ENCODE measurements at regions not wholly inside any gene's neighbourhood (a gene's known extent, or its start where the extent isn't known, plus 50 kb on each side); places are given as distances from the start of the nearest gene placed in this dataset.

DNA sequence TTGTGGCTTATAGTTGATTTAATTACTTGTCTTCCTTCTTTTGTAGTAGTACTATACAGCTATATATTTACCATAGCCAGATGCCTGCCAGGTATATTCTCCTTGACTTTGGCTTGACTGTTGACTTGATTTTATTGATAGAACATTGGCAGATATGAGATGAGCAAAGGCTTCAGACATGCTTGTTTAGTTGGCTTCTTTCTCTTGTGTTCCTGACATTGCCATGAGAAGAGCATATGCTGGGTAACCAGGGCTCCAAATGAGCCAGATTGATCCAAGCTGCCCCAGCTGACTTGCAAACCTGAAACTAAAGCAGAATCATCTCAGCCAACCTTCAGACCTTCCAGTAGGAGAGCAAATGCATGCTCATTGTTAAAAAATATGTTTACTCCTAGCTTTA is 508.1 kb upstream of the BTBD3 start:
- TF ChIP-seq, protein P1, sequence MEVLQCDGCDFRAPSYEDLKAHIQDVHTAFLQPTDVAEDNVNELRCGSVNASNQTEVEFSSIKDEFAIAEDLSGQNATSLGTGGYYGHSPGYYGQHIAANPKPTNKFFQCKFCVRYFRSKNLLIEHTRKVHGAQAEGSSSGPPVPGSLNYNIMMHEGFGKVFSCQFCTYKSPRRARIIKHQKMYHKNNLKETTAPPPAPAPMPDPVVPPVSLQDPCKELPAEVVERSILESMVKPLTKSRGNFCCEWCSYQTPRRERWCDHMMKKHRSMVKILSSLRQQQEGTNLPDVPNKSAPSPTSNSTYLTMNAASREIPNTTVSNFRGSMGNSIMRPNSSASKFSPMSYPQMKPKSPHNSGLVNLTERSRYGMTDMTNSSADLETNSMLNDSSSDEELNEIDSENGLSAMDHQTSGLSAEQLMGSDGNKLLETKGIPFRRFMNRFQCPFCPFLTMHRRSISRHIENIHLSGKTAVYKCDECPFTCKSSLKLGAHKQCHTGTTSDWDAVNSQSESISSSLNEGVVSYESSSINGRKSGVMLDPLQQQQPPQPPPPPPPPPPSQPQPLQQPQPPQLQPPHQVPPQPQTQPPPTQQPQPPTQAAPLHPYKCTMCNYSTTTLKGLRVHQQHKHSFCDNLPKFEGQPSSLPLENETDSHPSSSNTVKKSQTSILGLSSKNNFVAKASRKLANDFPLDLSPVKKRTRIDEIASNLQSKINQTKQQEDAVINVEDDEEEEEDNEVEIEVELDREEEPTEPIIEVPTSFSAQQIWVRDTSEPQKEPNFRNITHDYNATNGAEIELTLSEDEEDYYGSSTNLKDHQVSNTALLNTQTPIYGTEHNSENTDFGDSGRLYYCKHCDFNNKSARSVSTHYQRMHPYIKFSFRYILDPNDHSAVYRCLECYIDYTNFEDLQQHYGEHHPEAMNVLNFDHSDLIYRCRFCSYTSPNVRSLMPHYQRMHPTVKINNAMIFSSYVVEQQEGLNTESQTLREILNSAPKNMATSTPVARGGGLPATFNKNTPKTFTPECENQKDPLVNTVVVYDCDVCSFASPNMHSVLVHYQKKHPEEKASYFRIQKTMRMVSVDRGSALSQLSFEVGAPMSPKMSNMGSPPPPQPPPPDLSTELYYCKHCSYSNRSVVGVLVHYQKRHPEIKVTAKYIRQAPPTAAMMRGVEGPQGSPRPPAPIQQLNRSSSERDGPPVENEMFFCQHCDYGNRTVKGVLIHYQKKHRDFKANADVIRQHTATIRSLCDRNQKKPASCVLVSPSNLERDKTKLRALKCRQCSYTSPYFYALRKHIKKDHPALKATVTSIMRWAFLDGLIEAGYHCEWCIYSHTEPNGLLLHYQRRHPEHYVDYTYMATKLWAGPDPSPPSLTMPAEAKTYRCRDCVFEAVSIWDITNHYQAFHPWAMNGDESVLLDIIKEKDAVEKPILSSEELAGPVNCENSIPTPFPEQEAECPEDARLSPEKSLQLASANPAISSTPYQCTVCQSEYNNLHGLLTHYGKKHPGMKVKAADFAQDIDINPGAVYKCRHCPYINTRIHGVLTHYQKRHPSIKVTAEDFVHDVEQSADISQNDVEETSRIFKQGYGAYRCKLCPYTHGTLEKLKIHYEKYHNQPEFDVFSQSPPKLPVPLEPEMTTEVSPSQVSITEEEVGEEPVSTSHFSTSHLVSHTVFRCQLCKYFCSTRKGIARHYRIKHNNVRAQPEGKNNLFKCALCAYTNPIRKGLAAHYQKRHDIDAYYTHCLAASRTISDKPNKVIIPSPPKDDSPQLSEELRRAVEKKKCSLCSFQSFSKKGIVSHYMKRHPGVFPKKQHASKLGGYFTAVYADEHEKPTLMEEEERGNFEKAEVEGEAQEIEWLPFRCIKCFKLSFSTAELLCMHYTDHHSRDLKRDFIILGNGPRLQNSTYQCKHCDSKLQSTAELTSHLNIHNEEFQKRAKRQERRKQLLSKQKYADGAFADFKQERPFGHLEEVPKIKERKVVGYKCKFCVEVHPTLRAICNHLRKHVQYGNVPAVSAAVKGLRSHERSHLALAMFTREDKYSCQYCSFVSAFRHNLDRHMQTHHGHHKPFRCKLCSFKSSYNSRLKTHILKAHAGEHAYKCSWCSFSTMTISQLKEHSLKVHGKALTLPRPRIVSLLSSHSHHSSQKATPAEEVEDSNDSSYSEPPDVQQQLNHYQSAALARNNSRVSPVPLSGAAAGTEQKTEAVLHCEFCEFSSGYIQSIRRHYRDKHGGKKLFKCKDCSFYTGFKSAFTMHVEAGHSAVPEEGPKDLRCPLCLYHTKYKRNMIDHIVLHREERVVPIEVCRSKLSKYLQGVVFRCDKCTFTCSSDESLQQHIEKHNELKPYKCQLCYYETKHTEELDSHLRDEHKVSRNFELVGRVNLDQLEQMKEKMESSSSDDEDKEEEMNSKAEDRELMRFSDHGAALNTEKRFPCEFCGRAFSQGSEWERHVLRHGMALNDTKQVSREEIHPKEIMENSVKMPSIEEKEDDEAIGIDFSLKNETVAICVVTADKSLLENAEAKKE (CRISPR knock-in tag; IDR thresholded peaks at IDR 0.05): no peak
- TF ChIP-seq, protein P2, sequence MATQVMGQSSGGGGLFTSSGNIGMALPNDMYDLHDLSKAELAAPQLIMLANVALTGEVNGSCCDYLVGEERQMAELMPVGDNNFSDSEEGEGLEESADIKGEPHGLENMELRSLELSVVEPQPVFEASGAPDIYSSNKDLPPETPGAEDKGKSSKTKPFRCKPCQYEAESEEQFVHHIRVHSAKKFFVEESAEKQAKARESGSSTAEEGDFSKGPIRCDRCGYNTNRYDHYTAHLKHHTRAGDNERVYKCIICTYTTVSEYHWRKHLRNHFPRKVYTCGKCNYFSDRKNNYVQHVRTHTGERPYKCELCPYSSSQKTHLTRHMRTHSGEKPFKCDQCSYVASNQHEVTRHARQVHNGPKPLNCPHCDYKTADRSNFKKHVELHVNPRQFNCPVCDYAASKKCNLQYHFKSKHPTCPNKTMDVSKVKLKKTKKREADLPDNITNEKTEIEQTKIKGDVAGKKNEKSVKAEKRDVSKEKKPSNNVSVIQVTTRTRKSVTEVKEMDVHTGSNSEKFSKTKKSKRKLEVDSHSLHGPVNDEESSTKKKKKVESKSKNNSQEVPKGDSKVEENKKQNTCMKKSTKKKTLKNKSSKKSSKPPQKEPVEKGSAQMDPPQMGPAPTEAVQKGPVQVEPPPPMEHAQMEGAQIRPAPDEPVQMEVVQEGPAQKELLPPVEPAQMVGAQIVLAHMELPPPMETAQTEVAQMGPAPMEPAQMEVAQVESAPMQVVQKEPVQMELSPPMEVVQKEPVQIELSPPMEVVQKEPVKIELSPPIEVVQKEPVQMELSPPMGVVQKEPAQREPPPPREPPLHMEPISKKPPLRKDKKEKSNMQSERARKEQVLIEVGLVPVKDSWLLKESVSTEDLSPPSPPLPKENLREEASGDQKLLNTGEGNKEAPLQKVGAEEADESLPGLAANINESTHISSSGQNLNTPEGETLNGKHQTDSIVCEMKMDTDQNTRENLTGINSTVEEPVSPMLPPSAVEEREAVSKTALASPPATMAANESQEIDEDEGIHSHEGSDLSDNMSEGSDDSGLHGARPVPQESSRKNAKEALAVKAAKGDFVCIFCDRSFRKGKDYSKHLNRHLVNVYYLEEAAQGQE (IDR thresholded peaks at IDR 0.05; ENCODE audit: unreplicated experiment): no peak
- TF ChIP-seq, protein P3, sequence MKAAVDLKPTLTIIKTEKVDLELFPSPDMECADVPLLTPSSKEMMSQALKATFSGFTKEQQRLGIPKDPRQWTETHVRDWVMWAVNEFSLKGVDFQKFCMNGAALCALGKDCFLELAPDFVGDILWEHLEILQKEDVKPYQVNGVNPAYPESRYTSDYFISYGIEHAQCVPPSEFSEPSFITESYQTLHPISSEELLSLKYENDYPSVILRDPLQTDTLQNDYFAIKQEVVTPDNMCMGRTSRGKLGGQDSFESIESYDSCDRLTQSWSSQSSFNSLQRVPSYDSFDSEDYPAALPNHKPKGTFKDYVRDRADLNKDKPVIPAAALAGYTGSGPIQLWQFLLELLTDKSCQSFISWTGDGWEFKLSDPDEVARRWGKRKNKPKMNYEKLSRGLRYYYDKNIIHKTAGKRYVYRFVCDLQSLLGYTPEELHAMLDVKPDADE (IDR thresholded peaks at IDR 0.05): no peak
- TF ChIP-seq EZH2phosphoT487 (IDR thresholded peaks at IDR 0.05; ENCODE audit: unreplicated experiment) (no peak), EZH2 (IDR thresholded peaks at IDR 0.05; ENCODE audit: low read depth, unreplicated experiment) (no peak)
- H3K4me2 ChIP-seq: no peak overlapping the region
- H2AFZ ChIP-seq: no peak overlapping the region
- no peaks in the 10 kb centered on the region for H3F3A ChIP-seq (replicated peaks; ENCODE audit: low read depth)
- Mint-ChIP-seq H3K27me3 (ENCODE audit: insufficient read depth, low read depth, poor library complexity) (no peaks in the 10 kb centered on the region), H3K4me1 (peaks cover 5% of the 10 kb centered on the region), H3K27ac (no peak overlapping the region), H3K9me3 (peaks cover 3% of the 10 kb centered on the region; the same call in 1 of the 3 replicates), H3K36me3 (ENCODE audit: low read depth) (peaks cover 6% of the 10 kb centered on the region; the same call in 2 of the 3 replicates), H3K4me3 (no peak overlapping the region)
- peaks cover 7% of the 10 kb centered on the region; the same call in 1 of the 2 replicates for H3K4me1 ChIP-seq (ENCODE audit: insufficient read depth)
- H3K36me3 ChIP-seq (ENCODE audit: insufficient read depth): no peaks in the 10 kb centered on the region
- ATAC-seq (no peak), DNase-seq (ENCODE audit: low spot score) (no peak)
- no peak overlapping the region for H3K27ac ChIP-seq (ENCODE audit: low read depth)
- H3K4me3 ChIP-seq: no peak overlapping the region
- H4K20me1 ChIP-seq (replicated peaks; ENCODE audit: insufficient read depth): no peaks in the 10 kb centered on the region
- H3K9me2 ChIP-seq (ENCODE audit: insufficient read depth): 0 out of 2 replicates have a peak, but pooled peaks cover 9% of the 10 kb centered on the region
- no peaks in the 10 kb centered on the region for H3K79me2 ChIP-seq (replicated peaks; ENCODE audit: insufficient read depth)
- no peaks in the 10 kb centered on the region for H3K27me3 ChIP-seq (ENCODE audit: insufficient read depth)

Measured in GM23338 (cell line).